T-helper 22 cell (primary cell): ENCODE measurements at regions not wholly inside any gene's neighbourhood (a gene's known extent, or its start where the extent isn't known, plus 50 kb on each side); places are given as distances from the start of the nearest gene placed in this dataset.

Experiments used
- DNase-seq: peaks from one replicate; pipeline ENCODE4 v3.0.0-alpha.2; 2020; ENCODE audit warnings: low read depth

GRCh38 chr6:45791211-45792168, 224.2 kb downstream of the CLIC5 start:
- no peak for DNase-seq

- no peak for DNase-seq
These were observed 226.4 kb downstream of the CLIC5 start for GRCh38 chr6:45789238-45789637.

GRCh38 chr6:45787384-45787783, 228.3 kb downstream of the CLIC5 start:
- no peak for DNase-seq

DNA sequence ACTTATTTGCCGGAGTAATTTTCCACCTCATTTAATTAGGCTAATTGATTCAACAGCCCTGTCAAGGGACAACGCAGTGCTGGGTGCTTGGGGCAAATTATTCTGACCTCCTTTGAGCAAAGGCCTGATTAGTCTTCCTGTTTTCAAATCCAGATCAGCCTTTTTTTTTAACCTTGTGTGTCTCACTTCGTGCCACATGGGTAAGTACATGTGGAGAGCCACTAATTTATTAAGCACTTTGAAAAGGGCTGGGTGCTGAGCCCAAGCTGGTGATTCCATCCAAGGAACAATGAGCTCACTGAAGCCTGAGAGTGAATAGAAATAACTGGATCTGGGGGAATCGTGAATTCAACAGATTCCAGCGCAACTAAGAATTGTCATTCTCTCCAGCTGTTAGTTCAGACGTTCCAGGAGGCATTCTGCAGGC, 229.3 kb downstream of the CLIC5 start:
- no peak for DNase-seq

- no peak for DNase-seq
These were observed 231.4 kb downstream of the CLIC5 start for GRCh38 chr6:45784250-45784649.

- no peak for DNase-seq
These were observed 231.9 kb downstream of the CLIC5 start for GRCh38 chr6:45783716-45784115.

GRCh38 chr6:45781890-45782289, 233.8 kb downstream of the CLIC5 start:
- DNase-seq = no peak

DNA sequence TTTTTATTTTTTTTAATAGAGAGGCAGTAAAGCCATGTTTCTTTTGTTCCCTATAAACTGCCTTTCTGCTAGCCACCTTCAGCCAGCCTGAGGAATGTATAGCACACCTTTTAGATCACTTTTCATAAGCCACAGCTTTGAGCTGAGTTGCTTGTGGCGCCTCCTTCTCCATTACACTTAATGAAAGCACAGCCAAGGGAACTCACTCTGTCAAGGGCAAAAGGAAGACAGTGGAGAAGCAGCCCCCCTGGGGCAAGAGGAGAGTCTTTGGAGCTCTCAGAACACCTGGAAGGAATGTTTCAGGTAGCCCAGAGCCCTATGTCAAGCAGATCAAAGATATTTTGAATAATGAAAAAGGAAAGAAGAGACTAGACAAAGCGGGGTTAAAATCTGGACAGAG, 235.1 kb downstream of the CLIC5 start:
- DNase-seq = no peak

- no peak for DNase-seq
These were observed 240.5 kb downstream of the CLIC5 start for GRCh38 chr6:45775026-45775697.

GRCh38 chr6:45773906-45774305, 241.8 kb downstream of the CLIC5 start:
- no peak for DNase-seq

GRCh38 chr6:45772886-45773495, 242.7 kb downstream of the CLIC5 start:
- DNase-seq = no peak

DNA sequence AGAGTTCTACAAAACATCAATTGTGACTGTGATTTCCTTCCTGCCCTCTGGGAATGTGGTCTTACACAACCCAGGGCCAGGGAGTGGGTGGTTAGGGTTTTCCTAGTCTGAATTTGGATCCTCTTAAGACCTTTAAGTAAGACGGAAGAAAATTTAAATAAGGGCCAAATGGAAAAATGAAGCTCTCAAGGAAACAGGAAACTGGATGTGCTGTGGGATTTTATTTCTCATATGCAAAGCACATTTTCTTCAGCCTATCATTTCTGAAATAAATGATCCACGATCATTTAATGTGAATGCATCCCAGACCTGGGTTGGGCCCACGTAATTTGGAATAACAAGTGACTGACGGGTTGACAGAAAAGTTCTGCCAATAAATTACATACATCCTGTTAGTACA, 243.6 kb downstream of the CLIC5 start:
- DNase-seq = no peak

DNA sequence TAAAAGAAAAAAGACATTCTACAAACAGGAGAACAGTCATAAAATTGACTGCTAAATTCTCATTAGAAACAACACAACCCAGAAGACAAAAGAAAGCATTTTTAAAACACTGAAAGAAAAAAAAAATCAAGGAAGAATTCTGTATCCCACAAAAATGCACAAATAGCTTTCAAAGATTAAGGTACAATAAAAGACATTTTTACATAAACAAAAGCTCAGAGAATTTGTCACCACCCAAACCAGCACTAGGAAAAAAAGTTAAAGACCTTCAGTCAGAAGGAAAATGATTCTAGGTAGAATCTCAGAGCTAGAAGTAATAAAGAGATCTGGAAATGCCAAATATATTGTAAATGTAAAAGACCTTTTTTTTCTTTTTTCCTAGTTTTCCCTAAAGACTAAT, 252.4 kb downstream of the CLIC5 start:
- DNase-seq = no peak

GRCh38 chr6:45759472-45759810, 256.2 kb downstream of the CLIC5 start:
- no peak for DNase-seq

- DNase-seq = no peak
These were observed 256.7 kb downstream of the CLIC5 start for GRCh38 chr6:45758787-45759471.

DNA sequence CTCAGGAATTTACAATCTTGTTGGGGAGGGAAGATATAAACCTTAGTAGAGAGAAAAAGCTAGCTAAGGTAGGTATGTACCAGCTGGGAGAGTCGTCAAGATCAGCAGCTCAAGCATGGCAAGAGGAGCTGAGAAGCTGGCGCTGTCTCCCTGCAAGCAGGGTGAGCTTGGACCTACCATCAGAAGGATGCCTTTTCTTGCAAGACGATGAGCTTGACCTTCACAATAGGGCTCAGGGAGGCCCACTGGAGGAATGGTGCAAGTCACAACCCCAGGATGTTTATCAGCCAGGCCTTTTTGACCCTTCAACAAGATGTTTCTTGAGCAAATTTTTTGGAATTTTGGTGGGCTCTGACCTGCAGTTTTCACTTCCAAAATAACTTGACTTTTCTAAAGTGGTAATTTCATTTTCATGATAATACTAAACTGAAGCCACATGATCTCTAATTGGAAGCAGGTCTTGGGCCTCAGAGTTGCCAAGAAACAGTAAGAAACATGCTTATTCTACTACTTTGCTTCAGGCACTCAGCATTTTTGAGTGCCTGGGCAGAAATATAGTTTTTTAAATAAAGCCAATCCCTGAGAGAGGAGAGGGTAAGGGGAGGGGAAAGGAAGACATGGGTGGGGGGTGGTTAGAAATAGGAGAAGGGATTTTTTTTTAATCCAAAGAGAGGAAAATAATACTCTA, 258.1 kb downstream of the CLIC5 start:
- no peak for DNase-seq

DNA sequence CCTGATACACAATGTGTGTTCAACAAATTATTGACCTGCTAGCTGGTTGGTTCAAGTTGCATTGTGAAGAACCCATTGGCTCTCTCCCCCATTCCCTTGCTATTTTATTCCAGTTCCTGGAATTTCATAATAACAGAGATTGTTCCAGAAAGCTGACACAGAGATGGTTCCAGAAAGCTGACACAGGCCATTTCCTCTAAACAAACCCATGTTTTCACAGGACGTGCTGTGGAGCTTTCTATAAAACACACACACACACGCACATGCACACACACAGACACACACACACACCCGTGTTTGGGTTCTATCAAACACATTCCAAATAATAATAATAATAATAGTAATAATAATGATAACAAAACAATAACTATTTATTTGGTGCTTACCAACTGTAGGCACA, 259.1 kb downstream of the CLIC5 start:
- DNase-seq = no peak

- no peak for DNase-seq
These were observed 261.2 kb downstream of the CLIC5 start for GRCh38 chr6:45754432-45754831.

DNA sequence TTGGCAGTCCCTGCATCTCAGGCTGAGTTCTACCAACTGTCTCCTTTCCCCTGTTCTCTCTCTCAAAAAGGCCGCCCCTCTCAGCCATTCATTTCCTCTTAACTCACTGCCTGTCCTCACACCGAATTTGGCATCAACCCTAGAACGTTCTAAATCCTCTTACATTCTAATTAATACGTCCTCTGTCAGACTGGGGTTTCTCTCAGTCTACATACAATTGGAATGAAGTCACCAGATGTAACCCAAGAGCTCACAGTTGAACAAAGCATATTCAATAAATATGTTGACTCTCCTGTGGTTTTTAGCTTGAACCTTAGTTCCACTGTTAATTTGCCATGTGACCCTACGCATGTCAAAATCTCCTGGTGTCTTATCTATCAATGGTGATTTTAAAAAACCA, 269.6 kb downstream of the CLIC5 start:
- no peak for DNase-seq

- DNase-seq = no peak
These were observed 272.5 kb downstream of the CLIC5 start for GRCh38 chr6:45743028-45743615.

- DNase-seq = no peak
These were observed 273.1 kb downstream of the CLIC5 start for GRCh38 chr6:45742591-45742990.
